HG03432 (cell line): ENCODE measurements at regions not wholly inside any gene's neighbourhood (a gene's known extent, or its start where the extent isn't known, plus 50 kb on each side); places are given as distances from the start of the nearest gene placed in this dataset.
A peak's percentile ranks its signal among the peaks of the same experiment; 100 is the strongest.
"Not testable (repeated sequence)": the region's sequence is repeated elsewhere in the genome, so short reads cannot be mapped to it uniquely, and the experiment has no call there.

Experiments used
- ATAC-seq: cut with Tn5 transposase; IDR thresholded peaks from one replicate; pipeline ENCODE4 v1.9.1; 2021; ENCODE audit warnings: mild to moderate bottlenecking, moderate library complexity; ENCODE audit not compliant: unreplicated experiment

GRCh38 chr3:86794361-86795065, 196.4 kb downstream of the VGLL3 start:
- ATAC-seq: no peak

DNA sequence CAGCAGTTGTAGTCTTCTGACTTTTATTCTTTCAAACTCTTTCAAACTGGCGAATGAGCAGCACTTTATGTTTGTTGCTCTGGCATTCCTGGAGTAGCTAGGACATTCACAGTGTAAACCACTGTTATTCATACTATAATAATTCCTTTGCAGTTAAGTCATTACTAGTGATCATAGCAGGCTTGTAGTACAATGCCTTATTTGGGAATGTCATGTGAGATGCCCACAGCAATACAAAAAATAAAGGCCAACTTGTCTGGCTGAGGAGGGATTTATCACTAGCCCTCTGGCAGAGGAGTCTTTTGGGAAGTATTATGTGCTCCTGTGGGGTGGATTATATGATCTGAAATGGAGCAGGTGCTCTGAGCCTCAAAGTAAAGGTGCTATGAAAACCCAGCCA, 197.2 kb downstream of the VGLL3 start:
- ATAC-seq: no peak

GRCh38 chr3:86792316-86792715, 198.6 kb downstream of the VGLL3 start:
- no peak for ATAC-seq

DNA sequence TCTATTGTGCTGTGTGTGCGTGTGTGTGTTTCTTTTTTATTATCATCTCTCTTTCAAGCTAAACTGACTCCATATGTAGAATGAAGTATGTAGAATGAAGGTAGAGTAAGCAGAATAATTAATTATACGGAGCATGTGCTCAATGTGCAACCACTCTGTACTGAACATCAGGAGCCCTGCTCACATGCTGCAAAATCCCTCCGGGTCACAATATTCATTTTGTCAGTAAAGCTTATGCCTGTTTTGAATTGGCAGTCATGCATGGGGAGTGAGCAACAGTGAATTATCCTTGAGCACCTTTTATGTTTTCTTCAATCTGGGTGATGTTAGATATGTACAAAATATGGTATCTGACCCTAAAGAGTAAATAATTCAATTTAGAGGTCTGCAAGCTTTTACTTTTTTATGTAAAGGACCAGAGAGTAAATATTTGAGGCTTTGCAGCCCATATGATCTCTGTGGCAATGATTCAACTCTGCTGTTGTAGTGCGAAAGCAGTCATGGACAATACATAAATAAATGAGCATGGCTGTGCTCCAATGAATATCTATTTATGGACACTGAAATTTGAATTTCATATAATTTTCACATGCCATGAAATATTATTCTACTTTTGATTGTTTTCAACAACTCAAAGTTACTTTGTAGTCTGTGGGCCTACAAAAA, 199.9 kb downstream of the VGLL3 start:
- ATAC-seq: no peak

DNA sequence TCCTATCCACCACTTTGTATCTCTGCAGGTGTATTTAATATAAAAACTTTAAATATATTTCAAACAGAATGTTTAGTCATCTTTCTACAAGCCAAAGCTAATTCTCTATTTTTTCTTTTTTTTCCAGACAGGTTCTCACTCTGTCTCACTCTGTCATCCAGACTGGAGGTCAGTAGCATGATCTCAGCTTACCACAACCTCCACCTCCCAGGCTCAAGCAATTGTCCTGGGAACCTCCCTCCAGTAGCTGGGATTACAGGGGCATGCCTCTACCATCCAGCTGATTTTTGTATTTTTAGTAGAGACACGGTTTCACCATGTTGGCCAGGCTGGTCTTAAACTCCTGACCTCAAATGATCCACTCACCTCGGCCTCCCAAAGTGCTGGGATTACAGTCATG, 202.6 kb downstream of the VGLL3 start:
- no peak for ATAC-seq

DNA sequence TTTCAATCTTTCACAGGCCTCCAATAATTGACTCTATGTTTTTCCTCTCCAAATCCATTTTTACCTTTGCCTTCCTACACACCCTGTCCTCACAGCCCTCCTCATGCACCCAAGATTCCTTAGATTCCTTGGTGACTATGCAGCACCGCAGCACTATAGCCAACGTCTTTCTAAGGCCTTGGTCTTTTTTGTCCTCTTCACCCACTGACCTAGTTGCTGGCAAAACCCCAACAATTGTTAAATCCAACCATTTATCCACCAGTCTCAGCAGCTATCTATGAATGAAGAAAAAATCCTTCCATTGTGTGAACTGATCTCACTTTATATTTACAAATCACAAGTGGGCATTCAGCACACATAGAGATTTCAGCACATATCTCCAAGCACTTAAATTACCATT, 203.9 kb downstream of the VGLL3 start:
- ATAC-seq: no peak

DNA sequence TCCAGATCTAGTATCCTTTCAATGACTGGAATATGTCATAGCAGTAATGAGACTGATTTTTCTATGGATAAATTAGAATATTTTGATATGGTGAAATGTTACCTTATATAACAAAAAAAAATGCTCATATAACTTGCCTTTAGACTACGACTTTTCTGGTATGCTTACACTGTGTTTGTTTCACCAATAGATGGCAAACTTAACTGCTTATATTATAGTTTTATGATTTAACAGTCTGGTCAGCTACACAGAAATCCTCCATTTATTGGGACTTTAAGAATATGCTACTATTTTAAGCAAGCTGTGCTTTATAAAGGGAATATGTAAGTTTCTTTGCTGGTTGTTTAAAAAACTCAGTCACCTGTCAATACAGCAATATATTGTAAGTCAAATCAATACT, 205.6 kb downstream of the VGLL3 start:
- no peak for ATAC-seq

- no peak for ATAC-seq
These were observed 208.1 kb downstream of the VGLL3 start for GRCh38 chr3:86782866-86783265.

GRCh38 chr3:86782286-86782685, 208.7 kb downstream of the VGLL3 start:
- ATAC-seq: no peak

GRCh38 chr3:86774082-86774691, 216.8 kb downstream of the VGLL3 start:
- peak; percentile 54 for ATAC-seq

DNA sequence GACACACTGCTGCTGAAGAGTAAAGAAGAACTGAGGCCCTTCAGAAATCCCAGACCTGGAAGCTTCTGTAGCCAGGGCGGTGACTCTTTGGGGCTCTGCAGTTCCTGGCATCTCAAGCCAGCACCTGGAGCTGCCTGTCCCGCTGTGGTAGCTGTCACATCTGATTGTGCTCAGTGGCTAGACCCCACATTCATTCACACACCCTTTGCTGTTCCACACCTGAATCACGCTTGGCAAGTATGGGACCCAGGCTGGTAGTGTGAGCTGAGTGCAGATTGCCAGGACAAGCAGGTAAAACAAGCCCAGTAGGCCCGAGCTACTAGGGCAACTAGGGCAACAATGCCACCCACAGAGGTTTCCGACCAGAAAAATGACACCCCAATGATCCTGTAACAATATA, 218.2 kb downstream of the VGLL3 start:
- no peak for ATAC-seq

DNA sequence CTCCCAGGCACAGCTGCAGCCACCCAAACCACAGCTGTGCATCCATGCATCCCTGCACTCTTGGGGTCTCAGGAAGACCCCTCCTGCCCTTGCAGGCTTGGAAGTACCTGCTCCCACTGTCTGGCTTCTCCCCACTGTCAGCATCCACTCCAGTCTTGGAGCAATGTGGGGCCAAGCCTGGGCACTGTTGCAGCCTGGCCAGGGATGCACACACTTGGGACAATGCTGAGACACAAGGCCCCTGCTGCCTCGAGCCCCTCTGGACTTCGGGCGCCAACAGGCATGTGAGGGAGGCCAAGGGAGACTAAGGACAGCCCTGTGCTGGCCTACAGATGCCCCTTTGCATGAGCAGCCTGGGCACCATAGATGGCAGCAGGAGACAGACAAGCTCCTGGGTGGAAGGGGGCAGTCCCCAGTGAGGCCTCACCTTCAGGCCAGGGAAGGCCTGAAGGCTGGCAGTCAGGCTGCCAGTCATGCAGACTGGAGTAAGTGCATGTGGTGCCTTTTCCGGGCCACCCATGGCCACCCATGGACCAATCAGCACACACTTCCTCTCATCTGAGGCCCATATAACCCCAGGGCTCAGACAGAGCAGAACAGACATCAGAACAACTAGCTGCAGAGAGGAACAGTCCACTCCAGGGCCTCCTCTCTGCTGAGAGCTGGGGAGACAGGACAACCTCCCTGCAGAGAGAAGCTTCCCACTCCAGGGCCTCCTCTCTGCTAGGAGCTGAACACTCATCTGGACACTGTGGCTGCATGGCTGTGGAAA, 219.0 kb downstream of the VGLL3 start:
- ATAC-seq: peak; percentile 44

GRCh38 chr3:86766331-86766730, 224.6 kb downstream of the VGLL3 start:
- no peak for ATAC-seq

DNA sequence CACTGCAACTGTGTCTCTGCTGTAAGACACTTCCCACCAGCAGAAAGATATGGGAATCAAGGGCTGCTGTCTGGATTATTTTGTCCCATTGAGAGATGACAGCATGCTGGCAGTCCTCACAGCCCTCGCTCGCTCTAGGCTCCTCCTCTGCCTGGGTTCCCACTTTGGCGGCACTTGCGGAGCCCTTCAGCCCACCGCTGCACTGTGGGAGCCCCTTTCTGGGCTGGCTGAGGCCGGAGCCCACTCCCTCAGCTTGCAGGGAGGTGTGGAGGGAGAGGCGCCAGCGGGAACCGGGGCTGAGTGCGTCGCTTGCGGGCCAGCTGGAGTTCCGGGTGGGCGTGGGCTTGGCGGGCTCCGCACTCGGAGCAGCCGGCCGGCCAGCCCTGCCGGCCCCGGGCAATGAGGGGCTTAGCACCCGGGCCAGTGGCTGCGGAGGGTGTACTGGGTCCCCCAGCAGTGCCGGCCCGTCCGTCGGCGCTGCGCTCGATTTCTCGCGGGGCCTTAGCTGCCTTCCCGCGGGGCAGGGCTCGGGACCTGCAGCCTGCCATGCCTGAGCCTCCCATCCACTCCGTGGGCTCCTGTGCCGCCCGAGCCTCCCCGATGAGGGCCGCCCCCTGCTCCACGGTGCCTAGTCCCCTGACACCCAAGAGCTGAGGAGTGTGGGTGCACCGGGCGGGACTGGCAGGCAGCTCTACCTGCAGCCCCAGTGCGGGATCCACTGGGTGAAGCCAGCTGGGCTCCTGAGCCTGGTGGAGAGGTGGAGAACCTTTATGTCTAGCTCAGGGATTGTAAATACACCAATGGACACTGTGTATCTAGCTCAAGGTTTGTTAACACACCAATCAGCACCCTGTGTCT, 233.4 kb downstream of the VGLL3 start:
- not testable (repeated sequence) for ATAC-seq

GRCh38 chr3:86748015-86748414, 242.9 kb downstream of the VGLL3 start:
- ATAC-seq: no peak

DNA sequence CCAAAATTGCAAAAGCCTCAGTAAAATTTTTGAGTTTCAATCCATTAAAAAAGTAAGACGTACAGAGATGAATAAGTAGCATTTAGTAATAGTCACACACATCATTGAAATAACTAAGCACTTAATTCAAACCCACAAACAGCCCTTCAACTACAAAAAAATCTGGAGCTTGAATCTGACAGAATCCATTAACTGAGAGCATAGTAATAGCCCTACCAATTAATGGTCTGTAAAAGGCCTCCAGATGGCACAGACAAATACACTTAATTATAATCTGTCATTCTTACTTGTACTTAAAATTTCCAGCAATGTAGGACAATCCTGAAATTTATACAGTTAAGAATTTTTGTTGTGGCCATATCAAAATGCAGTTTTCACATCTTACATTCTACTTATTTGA, 246.9 kb downstream of the VGLL3 start:
- no peak for ATAC-seq

- no peak for ATAC-seq
These were observed 247.7 kb downstream of the VGLL3 start for GRCh38 chr3:86743233-86743632.

DNA sequence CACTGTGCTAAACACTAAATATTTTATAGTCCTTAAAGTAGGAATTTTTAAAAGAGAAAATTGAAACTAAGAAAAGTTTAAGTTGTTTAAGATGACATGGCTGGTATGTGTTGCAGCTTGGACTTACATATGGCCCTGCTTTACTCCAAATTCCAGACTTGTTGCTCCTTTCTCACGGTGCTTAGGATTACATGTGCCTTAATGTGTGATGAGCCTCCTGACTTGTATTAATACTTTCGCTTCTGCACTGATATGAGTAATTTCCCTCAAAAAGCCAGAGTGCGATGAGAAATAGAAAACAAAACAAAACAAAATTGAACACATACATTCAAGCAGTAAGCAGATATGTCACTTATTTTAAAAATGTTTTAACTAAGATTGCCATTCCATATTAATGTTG, 250.2 kb downstream of the VGLL3 start:
- no peak for ATAC-seq

- no peak for ATAC-seq
These were observed 251.7 kb downstream of the VGLL3 start for GRCh38 chr3:86739244-86739643.

GRCh38 chr3:86738684-86739083, 252.3 kb downstream of the VGLL3 start:
- ATAC-seq: no peak

DNA sequence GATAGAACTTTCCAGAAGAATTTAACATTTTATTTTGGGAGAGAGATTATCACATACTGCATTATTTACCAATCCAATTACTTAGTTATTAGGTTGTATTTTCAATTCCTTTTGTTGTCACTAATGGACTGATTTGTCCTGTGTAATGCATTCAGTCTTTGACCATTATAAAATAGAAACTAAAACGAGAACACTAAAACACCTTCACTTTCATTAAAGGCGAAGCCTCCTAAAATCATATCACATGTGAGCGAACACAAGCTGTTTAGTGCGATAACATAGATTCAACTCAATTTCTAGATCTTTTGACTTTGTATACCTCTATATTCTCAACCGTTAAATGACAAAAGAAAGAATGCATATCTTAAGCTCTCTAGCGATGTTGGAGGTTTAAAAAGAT, 253.4 kb downstream of the VGLL3 start:
- ATAC-seq: no peak
